ENCODE measurements at regions not wholly inside any gene's neighbourhood (a gene's known extent, or its start where the extent isn't known, plus 50 kb on each side); places are given as distances from the start of the nearest gene placed in this dataset.

DNA sequence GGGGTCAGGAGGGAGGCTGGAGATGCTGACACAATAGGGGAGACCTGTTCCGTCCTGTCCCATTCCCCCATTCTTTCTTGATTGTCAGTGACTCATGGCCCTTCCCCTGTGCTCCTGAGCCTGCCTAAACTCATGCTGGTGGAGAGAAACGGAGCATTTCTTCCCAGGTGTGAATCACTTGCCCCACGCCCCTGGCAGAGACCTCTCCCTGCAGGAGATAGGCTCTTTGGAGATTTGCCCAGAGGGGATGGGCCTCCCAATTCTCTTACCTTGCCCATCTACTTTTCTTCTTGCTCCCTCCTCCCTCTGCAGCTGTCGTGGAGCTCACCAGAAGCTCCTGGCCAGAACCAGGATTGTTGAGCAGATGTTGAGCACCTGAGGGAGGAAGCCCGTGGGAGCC, 121.9 kb upstream of the OR9Q1 start:
- no TSS peak for BruUV-seq (replicated peaks)
- no peaks in the 10 kb centered on the region for H3K36me3 Mint-ChIP-seq (ENCODE audit: insufficient read depth, unreplicated experiment)
- H3K4me1 Mint-ChIP-seq (ENCODE audit: insufficient read depth, unreplicated experiment) = peaks cover 69% of the 10 kb centered on the region
- ChIA-PET POLR2A (interaction anchor here (1.0 kb wide), 1 partner anchor 232 kb away, joined by 3 read pairs; no protein-coding TSS in a partner anchor), CTCF (interaction anchor here (1.0 kb wide), 1 partner anchor 249 kb away, joined by 3 read pairs; no protein-coding TSS in a partner anchor)
- intact Hi-C loops (cut with micrococcal nuclease) = loop anchor here (10.0 kb wide), 1 partner anchor 67 kb away; no protein-coding TSS in a partner anchor
- no peaks in the 10 kb centered on the region for H3K27me3 Mint-ChIP-seq (ENCODE audit: insufficient read depth, unreplicated experiment)
- TF ChIP-seq, protein P1, sequence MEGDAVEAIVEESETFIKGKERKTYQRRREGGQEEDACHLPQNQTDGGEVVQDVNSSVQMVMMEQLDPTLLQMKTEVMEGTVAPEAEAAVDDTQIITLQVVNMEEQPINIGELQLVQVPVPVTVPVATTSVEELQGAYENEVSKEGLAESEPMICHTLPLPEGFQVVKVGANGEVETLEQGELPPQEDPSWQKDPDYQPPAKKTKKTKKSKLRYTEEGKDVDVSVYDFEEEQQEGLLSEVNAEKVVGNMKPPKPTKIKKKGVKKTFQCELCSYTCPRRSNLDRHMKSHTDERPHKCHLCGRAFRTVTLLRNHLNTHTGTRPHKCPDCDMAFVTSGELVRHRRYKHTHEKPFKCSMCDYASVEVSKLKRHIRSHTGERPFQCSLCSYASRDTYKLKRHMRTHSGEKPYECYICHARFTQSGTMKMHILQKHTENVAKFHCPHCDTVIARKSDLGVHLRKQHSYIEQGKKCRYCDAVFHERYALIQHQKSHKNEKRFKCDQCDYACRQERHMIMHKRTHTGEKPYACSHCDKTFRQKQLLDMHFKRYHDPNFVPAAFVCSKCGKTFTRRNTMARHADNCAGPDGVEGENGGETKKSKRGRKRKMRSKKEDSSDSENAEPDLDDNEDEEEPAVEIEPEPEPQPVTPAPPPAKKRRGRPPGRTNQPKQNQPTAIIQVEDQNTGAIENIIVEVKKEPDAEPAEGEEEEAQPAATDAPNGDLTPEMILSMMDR (IDR thresholded peaks at IDR 0.05; ENCODE audit: unreplicated experiment) = no peak
- H3K9me3 Mint-ChIP-seq (ENCODE audit: unreplicated experiment) = no peaks in the 10 kb centered on the region
- no peak overlapping the region for H3K4me3 Mint-ChIP-seq (ENCODE audit: unreplicated experiment)
- peak; percentile 94 for DNase-seq (ENCODE audit: unreplicated experiment)
- H3K27ac Mint-ChIP-seq (ENCODE audit: low read depth, unreplicated experiment) = peak overlapping the region; percentile 88

DNA sequence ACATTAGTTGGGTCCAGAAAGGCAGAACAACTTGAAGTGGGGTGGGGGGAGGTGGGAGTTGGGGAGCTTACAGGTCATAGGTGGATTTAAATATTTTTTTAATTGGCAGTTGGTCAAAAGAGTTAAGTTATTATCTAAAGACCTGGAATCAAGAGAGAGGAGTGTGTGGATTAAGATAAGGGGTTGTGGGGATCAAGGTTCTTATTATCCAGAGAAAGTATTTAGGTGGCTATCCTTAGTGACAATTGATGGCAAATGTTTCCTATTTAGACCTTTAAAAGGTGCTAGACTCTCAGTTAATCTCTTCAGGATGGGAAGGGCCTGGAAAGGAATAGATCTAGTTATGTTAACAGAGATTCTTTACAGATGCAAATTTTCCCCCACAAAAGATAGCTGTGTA, 120.7 kb upstream of the OR9Q1 start:
- Mint-ChIP-seq H3K27me3 (ENCODE audit: insufficient read depth, unreplicated experiment) (no peaks in the 10 kb centered on the region), H3K9me3 (ENCODE audit: unreplicated experiment) (no peaks in the 10 kb centered on the region), H3K4me3 (ENCODE audit: unreplicated experiment) (no peak overlapping the region), H3K27ac (ENCODE audit: low read depth, unreplicated experiment) (peak overlapping the region; percentile 88), H3K4me1 (ENCODE audit: insufficient read depth, unreplicated experiment) (peaks cover 69% of the 10 kb centered on the region), H3K36me3 (ENCODE audit: insufficient read depth, unreplicated experiment) (no peaks in the 10 kb centered on the region)
- POLR2A ChIA-PET = interaction anchor here (0.6 to 1.3 kb wide), 2 partner anchors 61 to 65 kb away, joined by 3 read pairs; no protein-coding TSS in a partner anchor
- CTCF ChIA-PET = interaction anchor here (1.0 kb wide), 1 partner anchor 623 kb away, joined by 3 read pairs; no protein-coding TSS in a partner anchor
- TF ChIP-seq, protein P1 (IDR thresholded peaks at IDR 0.05; ENCODE audit: unreplicated experiment) = no peak
- no TSS peak for BruUV-seq (replicated peaks)
- DNase-seq (ENCODE audit: unreplicated experiment) = no peak
- intact Hi-C loops (cut with micrococcal nuclease) = loop anchor here (10.0 kb wide), 1 partner anchor 68 kb away; no protein-coding TSS in a partner anchor

DNA sequence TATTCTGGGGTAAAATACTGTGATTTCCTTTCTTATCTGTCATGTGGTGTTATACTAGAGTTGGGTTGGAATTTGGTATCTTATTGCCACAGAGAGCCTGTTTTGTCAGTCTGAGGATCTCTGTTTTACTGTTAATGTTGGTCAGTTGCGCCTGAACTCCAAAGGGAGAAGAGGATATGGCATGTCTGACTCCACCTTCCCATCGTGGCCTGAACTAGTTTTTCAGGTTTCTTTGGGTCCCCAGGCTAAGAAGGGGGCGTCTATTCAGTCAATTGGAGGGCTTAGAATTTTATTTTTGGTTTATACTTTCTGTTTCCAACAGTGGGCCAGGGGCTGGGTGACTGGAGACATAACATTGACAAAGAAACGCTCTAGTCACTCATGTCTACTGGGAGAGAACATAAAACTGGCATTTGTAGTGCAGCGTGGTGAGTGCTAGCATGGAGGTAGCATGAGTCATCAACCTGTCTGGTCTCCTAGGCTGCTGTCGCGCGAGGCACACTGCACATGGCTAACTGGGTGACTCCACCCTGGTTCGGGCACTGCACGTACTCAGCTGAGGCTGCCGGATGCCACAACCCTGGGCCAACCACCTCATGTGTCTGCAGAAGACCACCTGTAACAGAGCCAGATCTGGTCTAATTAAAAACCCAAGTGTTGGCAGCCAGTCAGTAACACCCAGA, 120.1 kb upstream of the OR9Q1 start:
- TF ChIP-seq, protein P1 (IDR thresholded peaks at IDR 0.05; ENCODE audit: unreplicated experiment) = no peak
- intact Hi-C loops (cut with micrococcal nuclease) = loop anchor here (2.0 to 10.0 kb wide), 2 partner anchors 69 to 155 kb away; no protein-coding TSS in a partner anchor
- no peaks in the 10 kb centered on the region for H3K9me3 Mint-ChIP-seq (ENCODE audit: unreplicated experiment)
- POLR2A ChIA-PET = interaction anchor here (0.6 to 1.3 kb wide), 5 partner anchors 33 to 237 kb away, joined by 3 to 4 read pairs (median 3); no protein-coding TSS in a partner anchor
- H3K36me3 Mint-ChIP-seq (ENCODE audit: insufficient read depth, unreplicated experiment) = no peaks in the 10 kb centered on the region
- CTCF ChIA-PET = interaction anchor here (0.5 kb wide), 1 partner anchor 911 kb away, joined by 3 read pairs; no protein-coding TSS in a partner anchor
- peak overlapping the region; percentile 77 for H3K4me3 Mint-ChIP-seq (ENCODE audit: unreplicated experiment)
- peak; percentile 84 for DNase-seq (ENCODE audit: unreplicated experiment)
- BruUV-seq (replicated peaks) = no TSS peak
- no peaks in the 10 kb centered on the region for H3K27me3 Mint-ChIP-seq (ENCODE audit: insufficient read depth, unreplicated experiment)
- peak overlapping the region; percentile 88 for H3K27ac Mint-ChIP-seq (ENCODE audit: low read depth, unreplicated experiment)
- peaks cover 67% of the 10 kb centered on the region for H3K4me1 Mint-ChIP-seq (ENCODE audit: insufficient read depth, unreplicated experiment)

DNA sequence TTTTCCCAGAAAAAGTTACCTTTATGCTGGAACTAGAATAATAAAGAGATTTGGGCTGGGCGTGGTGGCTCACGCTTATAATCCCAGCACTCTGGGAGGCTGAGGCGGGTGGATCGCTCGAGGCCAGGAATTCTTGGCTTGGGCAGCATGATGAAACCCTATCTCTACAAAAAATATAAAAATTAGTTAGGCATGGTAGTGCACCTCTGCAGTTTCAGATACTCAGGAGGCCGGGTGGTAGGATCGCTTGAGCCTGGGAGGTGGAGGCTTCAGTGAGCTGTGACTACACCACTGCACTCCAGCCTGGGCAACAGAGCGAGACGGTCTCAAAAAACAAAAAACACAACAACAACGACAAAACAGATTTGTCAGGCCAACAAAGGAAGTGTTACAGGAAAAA, 119.3 kb upstream of the OR9Q1 start:
- H3K9me3 Mint-ChIP-seq (ENCODE audit: unreplicated experiment) = no peaks in the 10 kb centered on the region
- no peaks in the 10 kb centered on the region for H3K36me3 Mint-ChIP-seq (ENCODE audit: insufficient read depth, unreplicated experiment)
- TF ChIP-seq, protein P1 (IDR thresholded peaks at IDR 0.05; ENCODE audit: unreplicated experiment) = no peak
- CTCF ChIA-PET = interaction anchor here (1.0 kb wide), 1 partner anchor 9 kb away, joined by 3 read pairs; no protein-coding TSS in a partner anchor
- H3K27me3 Mint-ChIP-seq (ENCODE audit: insufficient read depth, unreplicated experiment) = no peaks in the 10 kb centered on the region
- peak; percentile 69 for DNase-seq (ENCODE audit: unreplicated experiment)
- peak overlapping the region; percentile 77 for H3K4me3 Mint-ChIP-seq (ENCODE audit: unreplicated experiment)
- POLR2A ChIA-PET = interaction anchor here (0.6 to 1.6 kb wide), 5 partner anchors 141 to 229 kb away, joined by 3 to 5 read pairs (median 4); partner anchors contain the start of gene CTNND1
- H3K4me1 Mint-ChIP-seq (ENCODE audit: insufficient read depth, unreplicated experiment) = peaks cover 59% of the 10 kb centered on the region
- intact Hi-C loops (cut with micrococcal nuclease) = loop anchor here (2.0 to 10.0 kb wide), 2 partner anchors 70 to 154 kb away; no protein-coding TSS in a partner anchor
- BruUV-seq (replicated peaks) = no TSS peak
- peak overlapping the region; percentile 88 for H3K27ac Mint-ChIP-seq (ENCODE audit: low read depth, unreplicated experiment)
